HG02763 (cell line): ENCODE measurements at regions not wholly inside any gene's neighbourhood (a gene's known extent, or its start where the extent isn't known, plus 50 kb on each side); places are given as distances from the start of the nearest gene placed in this dataset.
"Not testable (repeated sequence)": the region's sequence is repeated elsewhere in the genome, so short reads cannot be mapped to it uniquely, and the experiment has no call there.

Source experiments
- ATAC-seq: cut with Tn5 transposase; IDR thresholded peaks from one replicate; pipeline ENCODE4 v1.9.1; 2021; ENCODE audit warnings: mild to moderate bottlenecking, moderate library complexity; ENCODE audit not compliant: unreplicated experiment

GRCh38 chr5:126677121-126677520 lies 76.4 kb downstream of the PHAX start:
- no peak for ATAC-seq

GRCh38 chr5:126680191-126680817 lies 79.6 kb downstream of the PHAX start:
- peak; percentile 57 for ATAC-seq

- ATAC-seq = not testable (repeated sequence)
These were observed 80.6 kb downstream of the PHAX start for GRCh38 chr5:126681314-126681713.

GRCh38 chr5:126681970-126682369 lies 81.2 kb downstream of the PHAX start:
- no peak for ATAC-seq

- ATAC-seq = no peak
These were observed 82.1 kb downstream of the PHAX start for GRCh38 chr5:126682856-126683255.

GRCh38 chr5:126683912-126684311 lies 83.2 kb downstream of the PHAX start:
- no peak for ATAC-seq

GRCh38 chr5:126684656-126685442 lies 84.1 kb downstream of the PHAX start:
- ATAC-seq = not testable (repeated sequence)

GRCh38 chr5:126686451-126687126 lies 85.8 kb downstream of the PHAX start:
- peak; percentile 77 for ATAC-seq

- ATAC-seq = no peak
These were observed 84.0 kb upstream of the LMNB1 start for GRCh38 chr5:126692971-126693370.

GRCh38 chr5:126693806-126694205 lies 83.1 kb upstream of the LMNB1 start:
- ATAC-seq = no peak

GRCh38 chr5:126694403-126694802 lies 82.5 kb upstream of the LMNB1 start:
- no peak for ATAC-seq

- no peak for ATAC-seq
These were observed 81.8 kb upstream of the LMNB1 start for GRCh38 chr5:126695091-126695490.

GRCh38 chr5:126707080-126707479 lies 69.9 kb upstream of the LMNB1 start:
- no peak for ATAC-seq

GRCh38 chr5:126715765-126716164 lies 61.2 kb upstream of the LMNB1 start:
- no peak for ATAC-seq

GRCh38 chr5:126716861-126717260 lies 60.1 kb upstream of the LMNB1 start:
- ATAC-seq = no peak

- ATAC-seq = no peak
These were observed 58.6 kb upstream of the LMNB1 start for GRCh38 chr5:126718236-126718868.

GRCh38 chr5:126720369-126720768 lies 56.6 kb upstream of the LMNB1 start:
- ATAC-seq = no peak

- no peak for ATAC-seq
These were observed 53.3 kb upstream of the LMNB1 start for GRCh38 chr5:126723643-126724042.
